SW480 (cell line): ENCODE measurements at regions not wholly inside any gene's neighbourhood (a gene's known extent, or its start where the extent isn't known, plus 50 kb on each side); places are given as distances from the start of the nearest gene placed in this dataset.

Source experiments
- DNase-seq: peaks from one replicate; pipeline ENCODE4 v3.0.0-alpha.2; 2016; ENCODE audit warnings: low spot score

GRCh38 chr10:61318429-61318828 is 134.8 kb downstream of the TMEM26 start:
- DNase-seq = no peak

DNA sequence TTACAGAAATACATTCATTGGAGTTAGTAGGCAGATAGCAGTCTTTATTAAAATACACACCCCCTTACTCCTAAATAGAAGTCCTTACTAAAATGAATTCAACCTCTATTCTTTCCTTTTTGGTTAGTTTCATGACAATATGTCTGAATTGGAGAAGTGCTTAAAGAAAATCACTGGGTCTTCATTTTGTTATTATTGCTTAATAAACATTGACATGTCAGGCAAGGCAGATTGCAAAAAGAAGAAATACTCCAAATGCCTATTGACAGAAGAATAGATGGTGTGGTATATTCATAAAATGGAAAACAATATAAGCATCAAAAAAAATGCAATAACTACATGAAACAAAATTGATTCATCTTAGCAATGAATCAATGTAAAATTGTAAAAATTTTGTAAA is 135.5 kb downstream of the TMEM26 start:
- DNase-seq = no peak

DNA sequence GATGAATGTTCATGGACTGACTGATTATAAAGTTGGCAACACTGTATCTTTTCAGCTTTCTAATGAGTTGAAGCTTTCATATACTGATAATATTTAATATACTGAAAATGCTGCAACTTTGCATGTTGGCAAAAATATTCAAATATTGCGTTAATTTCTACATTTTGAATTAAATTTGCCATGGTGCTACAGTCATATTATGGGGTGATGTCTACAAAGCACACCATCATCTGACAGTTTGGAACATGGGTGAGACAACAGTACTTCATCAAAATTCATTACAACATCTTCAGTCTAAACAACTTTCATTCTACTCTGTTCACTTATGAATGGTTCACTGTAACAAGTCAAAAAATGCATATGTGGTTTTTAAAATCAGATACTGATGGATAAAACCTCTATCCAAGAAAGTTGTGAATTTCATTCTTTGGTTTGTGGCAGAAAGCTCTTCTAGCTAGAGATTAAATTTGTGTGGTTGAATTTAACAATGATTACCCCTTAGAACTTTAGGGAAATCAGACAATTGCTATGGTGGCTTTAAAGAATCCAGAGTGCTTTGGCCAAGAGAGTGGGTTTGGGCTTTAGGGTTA is 136.4 kb downstream of the TMEM26 start:
- no peak for DNase-seq

DNA sequence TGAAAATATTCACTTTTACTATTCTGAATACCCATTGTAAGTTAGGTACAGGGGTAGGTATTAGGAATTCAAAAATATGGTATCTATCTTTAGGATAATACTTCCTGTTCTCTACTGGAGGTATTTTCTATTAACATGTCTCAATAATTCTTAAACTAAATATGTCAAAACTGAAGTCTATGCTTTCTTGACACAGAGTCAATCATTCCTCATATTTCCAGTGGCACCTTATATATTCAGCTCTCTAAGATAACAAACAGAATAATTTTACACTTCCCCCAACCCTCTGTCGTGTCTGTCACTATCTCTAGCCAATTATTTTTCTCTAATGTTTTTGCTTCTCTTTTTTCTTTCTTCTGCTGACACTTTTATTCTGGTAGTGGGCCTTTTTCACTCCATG is 138.9 kb downstream of the TMEM26 start:
- no peak for DNase-seq

- no peak for DNase-seq
Measured at GRCh38 chr10:61313460-61313859, 139.7 kb downstream of the TMEM26 start.

- DNase-seq = no peak
Measured at GRCh38 chr10:61304746-61305145, 148.4 kb downstream of the TMEM26 start.

- DNase-seq = no peak
Measured at GRCh38 chr10:61302124-61302523, 151.1 kb downstream of the TMEM26 start.

- DNase-seq = no peak
Measured at GRCh38 chr10:61301575-61301974, 151.6 kb downstream of the TMEM26 start.

GRCh38 chr10:61299841-61300240 is 153.3 kb downstream of the TMEM26 start:
- no peak for DNase-seq

DNA sequence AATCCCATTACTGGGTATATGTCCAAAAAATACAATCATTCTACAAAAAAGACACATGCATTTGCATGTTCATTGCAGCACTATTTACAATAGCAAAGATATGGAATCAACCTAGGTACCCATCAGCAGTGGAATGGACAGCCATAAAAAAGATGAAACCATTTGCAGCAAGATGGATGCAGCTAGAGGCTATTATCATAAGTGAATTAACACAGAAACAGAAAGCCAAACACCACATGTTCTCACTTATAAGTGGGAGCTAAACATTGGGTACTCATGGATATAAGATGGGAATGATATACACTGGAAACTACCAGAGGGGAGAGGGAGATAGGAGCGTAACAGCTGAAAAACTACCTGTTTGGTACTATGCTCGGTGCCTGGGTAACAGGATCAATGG is 154.0 kb downstream of the TMEM26 start:
- no peak for DNase-seq

DNA sequence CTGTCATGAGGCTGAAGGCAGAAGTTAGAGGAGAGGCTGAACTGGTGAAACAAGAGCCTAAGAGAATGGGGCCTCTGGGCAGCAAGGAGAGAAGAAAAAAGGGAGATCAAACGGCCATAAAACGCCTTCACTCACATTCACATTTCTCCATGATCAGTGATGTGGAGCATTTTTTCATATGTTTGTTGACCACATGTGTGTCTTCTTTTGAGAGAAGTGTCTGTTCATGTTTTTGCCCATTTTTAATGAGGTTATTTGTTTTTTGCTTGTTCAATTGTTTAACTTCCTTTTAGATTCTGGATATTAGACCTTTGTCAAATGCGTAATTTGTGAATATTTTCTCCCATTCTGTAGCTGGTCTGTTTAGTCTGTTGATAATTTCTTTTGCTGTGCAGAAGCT is 155.0 kb downstream of the TMEM26 start:
- DNase-seq = no peak

DNA sequence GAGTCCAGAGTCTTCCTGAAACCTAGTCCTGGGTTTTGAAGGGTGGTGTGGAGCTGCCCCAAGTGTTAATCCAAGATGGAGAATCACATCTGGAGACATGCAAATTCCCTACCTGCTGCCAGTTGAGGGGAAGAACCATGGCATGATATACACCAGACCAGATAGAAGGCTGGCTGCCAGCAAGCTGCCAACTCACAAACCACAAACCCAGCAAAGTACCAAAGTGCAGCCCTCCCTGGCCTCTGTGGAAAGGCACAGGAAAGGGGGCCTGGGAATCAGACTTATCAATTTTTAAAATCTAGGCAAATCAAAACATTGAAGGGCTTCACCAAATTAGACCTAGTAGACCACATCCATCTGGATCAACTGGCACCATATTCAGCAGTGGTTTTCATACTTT is 157.0 kb downstream of the TMEM26 start:
- no peak for DNase-seq

GRCh38 chr10:61294131-61294530 is 159.1 kb downstream of the TMEM26 start:
- DNase-seq = no peak

- DNase-seq = no peak
Measured at GRCh38 chr10:61289813-61290212, 163.4 kb downstream of the TMEM26 start.

DNA sequence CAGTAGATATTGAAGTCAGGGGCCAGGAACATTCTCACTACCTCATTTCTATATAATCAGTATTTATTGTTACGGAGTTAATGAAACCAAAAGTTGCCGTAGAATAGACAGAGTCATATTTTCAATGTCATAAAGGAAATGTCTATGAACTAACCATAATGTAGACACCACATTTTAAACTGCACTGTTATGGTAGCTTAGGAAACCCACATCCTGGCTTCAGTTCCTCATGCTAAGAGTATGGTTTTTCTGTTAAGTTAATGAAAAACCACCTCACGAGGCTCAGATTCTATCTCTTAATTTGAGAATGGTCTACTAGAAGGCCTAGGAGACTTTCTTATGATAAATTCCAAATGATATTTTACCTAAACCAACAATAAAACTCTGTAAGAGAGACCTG is 166.5 kb downstream of the TMEM26 start:
- DNase-seq = no peak

GRCh38 chr10:61285749-61286148 is 167.4 kb downstream of the TMEM26 start:
- DNase-seq = no peak

GRCh38 chr10:61284222-61284890 is 168.8 kb downstream of the TMEM26 start:
- DNase-seq = peak; percentile 50

GRCh38 chr10:61283481-61284221 is 169.5 kb downstream of the TMEM26 start:
- no peak for DNase-seq

DNA sequence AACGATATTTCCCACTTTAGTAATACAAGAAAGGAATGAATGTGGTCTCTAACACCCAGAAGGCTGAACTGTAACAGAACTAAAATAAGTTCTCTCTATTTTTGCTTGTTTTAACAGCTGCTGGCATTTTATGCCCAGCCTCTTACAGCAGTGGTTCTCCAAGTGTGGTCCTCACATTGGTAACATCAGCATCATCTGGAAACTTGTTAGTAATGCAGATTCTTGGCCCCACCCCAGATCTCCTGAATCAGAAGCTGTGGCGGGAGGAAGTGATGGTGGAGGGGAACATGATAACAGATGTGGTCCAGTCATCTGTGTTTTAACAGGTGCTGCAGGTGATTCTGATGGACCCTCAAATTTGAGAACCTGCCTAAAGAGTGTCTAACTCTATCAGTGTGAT is 170.1 kb downstream of the TMEM26 start:
- DNase-seq = no peak

DNA sequence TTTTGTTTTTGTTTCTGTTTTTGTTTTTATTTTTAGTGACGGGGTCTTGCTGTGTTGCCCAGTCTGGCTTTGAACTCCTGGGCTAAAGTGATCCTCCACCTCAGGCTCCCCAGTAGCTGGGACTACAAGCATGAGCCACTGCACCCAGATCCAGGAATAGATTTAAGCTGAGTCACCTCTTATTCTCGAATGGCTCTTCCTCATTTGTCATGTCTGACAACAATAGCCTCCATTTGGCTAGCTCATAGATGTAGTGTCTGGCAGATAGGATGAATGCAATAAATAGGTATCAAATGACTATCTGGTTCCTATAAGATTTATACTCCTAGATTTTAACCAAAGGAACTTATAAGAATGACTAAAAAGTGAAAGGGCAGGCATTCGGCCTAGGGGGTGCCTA is 172.9 kb downstream of the TMEM26 start:
- DNase-seq = no peak

- no peak for DNase-seq
Measured at GRCh38 chr10:61279400-61279799, 173.8 kb downstream of the TMEM26 start.

- no peak for DNase-seq
Measured at GRCh38 chr10:61278556-61278955, 174.6 kb downstream of the TMEM26 start.

GRCh38 chr10:61272781-61273180 is 180.4 kb downstream of the TMEM26 start:
- DNase-seq = no peak
